Stomach smooth muscle (tissue), 2 donors: ENCODE measurements at regions not wholly inside any gene's neighbourhood (a gene's known extent, or its start where the extent isn't known, plus 50 kb on each side); places are given as distances from the start of the nearest gene placed in this dataset.
"Not testable (repeated sequence)": the region's sequence is repeated elsewhere in the genome, so short reads cannot be mapped to it uniquely, and the experiment has no call there.

Experiments used
- H3K27ac ChIP-seq: one replicate; pipeline ENCODE4 v1.7.0; 2013; ENCODE audit warnings: mild to moderate bottlenecking, low read length, inconsistent platforms
- H3K27me3 ChIP-seq, 2 donors: one replicate each; pipeline ENCODE4 v1.7.0; 2013; ENCODE audit warnings: low read length in 2 of 2; ENCODE audit not compliant: insufficient read depth in 2 of 2, control insufficient read depth in 1 of 2
- H3K36me3 ChIP-seq, 2 donors: one replicate each; pipeline ENCODE4 v1.7.0; 2013; ENCODE audit warnings: low read length in 2 of 2; ENCODE audit not compliant: control insufficient read depth in 2 of 2, insufficient read depth in 2 of 2
- H3K4me1 ChIP-seq: one replicate; pipeline ENCODE4 v1.7.0; 2013; ENCODE audit warnings: low read length; ENCODE audit not compliant: control insufficient read depth, insufficient read depth
- H3K4me3 ChIP-seq, 2 donors: one replicate each; pipeline ENCODE4 v1.7.0; 2013; ENCODE audit warnings: low read length in 2 of 2
- H3K9ac ChIP-seq, 2 donors: one replicate each; pipeline ENCODE4 v1.7.0; 2013; ENCODE audit warnings: low read length in 2 of 2, mild to moderate bottlenecking in 1 of 2
- H3K9me3 ChIP-seq, 2 donors: one replicate each; pipeline ENCODE4 v1.7.0; 2013; ENCODE audit warnings: low read length in 2 of 2; ENCODE audit not compliant: control insufficient read depth in 2 of 2
- donor health status: healthy.
- donor health status: Pancreatic carcinoma.

GRCh38 chr6:105868823-105869460 is 217.2 kb upstream of the PRDM1 start:
- no peak overlapping the region for H3K4me3 ChIP-seq
- no peaks in the 10 kb centered on the region for H3K27me3 ChIP-seq
- no peaks in the 10 kb centered on the region for H3K4me1 ChIP-seq
- no peak overlapping the region for H3K27ac ChIP-seq
- no peak overlapping the region for H3K9ac ChIP-seq
- H3K9me3 ChIP-seq, result peaks cover 0 to 2% of the 10 kb centered on the region in 2 donors
- no peaks in the 10 kb centered on the region for H3K36me3 ChIP-seq

- no peak overlapping the region for H3K9ac ChIP-seq
- H3K36me3 ChIP-seq, result no peaks in the 10 kb centered on the region
- H3K27ac ChIP-seq, result no peak overlapping the region
- H3K4me1 ChIP-seq, result no peaks in the 10 kb centered on the region
- H3K4me3 ChIP-seq, result no peak overlapping the region
- H3K27me3 ChIP-seq, result no peaks in the 10 kb centered on the region
- peaks cover 0 to 2% of the 10 kb centered on the region in 2 donors for H3K9me3 ChIP-seq
Observed at GRCh38 chr6:105867821-105868220, 218.3 kb upstream of the PRDM1 start.

GRCh38 chr6:105867277-105867676 is 218.9 kb upstream of the PRDM1 start:
- Histone ChIP-seq H3K27me3 (no peaks in the 10 kb centered on the region), H3K9ac (no peak overlapping the region), H3K4me3 (no peak overlapping the region), H3K9me3 (peaks cover 0 to 2% of the 10 kb centered on the region in 2 donors), H3K27ac (no peak overlapping the region), H3K4me1 (no peaks in the 10 kb centered on the region), H3K36me3 (no peaks in the 10 kb centered on the region)

- peaks cover 0 to 2% of the 10 kb centered on the region in 2 donors for H3K9me3 ChIP-seq
- no peak overlapping the region for H3K27ac ChIP-seq
- no peaks in the 10 kb centered on the region for H3K36me3 ChIP-seq
- H3K4me3 ChIP-seq, result no peak overlapping the region
- H3K27me3 ChIP-seq, result no peaks in the 10 kb centered on the region
- H3K9ac ChIP-seq, result no peak overlapping the region
- no peaks in the 10 kb centered on the region for H3K4me1 ChIP-seq
Observed at GRCh38 chr6:105862936-105863607, 223.1 kb upstream of the PRDM1 start.

GRCh38 chr6:105860927-105861326 is 225.2 kb upstream of the PRDM1 start:
- not testable (repeated sequence) for H3K27me3 ChIP-seq, H3K36me3 ChIP-seq, H3K4me3 ChIP-seq, H3K9me3 ChIP-seq, H3K4me1 ChIP-seq, H3K9ac ChIP-seq, H3K27ac ChIP-seq

- H3K27me3 ChIP-seq, result no peaks in the 10 kb centered on the region
- H3K9me3 ChIP-seq, result peaks cover 0 to 2% of the 10 kb centered on the region in 2 donors
- no peaks in the 10 kb centered on the region for H3K4me1 ChIP-seq
- no peaks in the 10 kb centered on the region for H3K36me3 ChIP-seq
- no peak overlapping the region for H3K27ac ChIP-seq
- no peak overlapping the region for H3K9ac ChIP-seq
- no peak overlapping the region for H3K4me3 ChIP-seq
Observed at GRCh38 chr6:105859457-105859856, 226.7 kb upstream of the PRDM1 start.

GRCh38 chr6:105858639-105859038 is 227.5 kb upstream of the PRDM1 start:
- not testable (repeated sequence) for H3K4me1 ChIP-seq, H3K36me3 ChIP-seq, H3K4me3 ChIP-seq, H3K9ac ChIP-seq, H3K27ac ChIP-seq, H3K27me3 ChIP-seq, H3K9me3 ChIP-seq

- H3K4me3 ChIP-seq, result no peak overlapping the region
- peaks cover 2% of the 10 kb centered on the region for H3K4me1 ChIP-seq
- H3K9me3 ChIP-seq, result peaks cover 0 to 2% of the 10 kb centered on the region in 2 donors
- H3K27ac ChIP-seq, result no peak overlapping the region
- no peaks in the 10 kb centered on the region for H3K36me3 ChIP-seq
- no peak overlapping the region for H3K9ac ChIP-seq
- no peaks in the 10 kb centered on the region for H3K27me3 ChIP-seq
Observed at GRCh38 chr6:105855433-105855832, 230.7 kb upstream of the PRDM1 start.

GRCh38 chr6:105853979-105854378 is 232.2 kb upstream of the PRDM1 start:
- H3K4me3 ChIP-seq, H3K9me3 ChIP-seq, H3K4me1 ChIP-seq, H3K9ac ChIP-seq, H3K36me3 ChIP-seq, H3K27ac ChIP-seq, H3K27me3 ChIP-seq: not testable (repeated sequence)

- peaks cover 0 to 3% of the 10 kb centered on the region in 2 donors for H3K27me3 ChIP-seq
- H3K9me3 ChIP-seq, result no peaks in the 10 kb centered on the region
- no peak overlapping the region for H3K4me3 ChIP-seq
- H3K36me3 ChIP-seq, result no peaks in the 10 kb centered on the region
- H3K4me1 ChIP-seq, result peaks cover 6% of the 10 kb centered on the region
- H3K27ac ChIP-seq, result no peak overlapping the region
- H3K9ac ChIP-seq, result no peak overlapping the region
Observed at GRCh38 chr6:105851606-105852005, 234.5 kb upstream of the PRDM1 start.

- H3K27ac ChIP-seq, result no peak overlapping the region
- peaks cover 0 to 3% of the 10 kb centered on the region in 2 donors for H3K27me3 ChIP-seq
- H3K9me3 ChIP-seq, result no peaks in the 10 kb centered on the region
- H3K36me3 ChIP-seq, result no peaks in the 10 kb centered on the region
- H3K4me3 ChIP-seq, result no peak overlapping the region
- peaks cover 6% of the 10 kb centered on the region for H3K4me1 ChIP-seq
- H3K9ac ChIP-seq, result no peak overlapping the region
Observed at GRCh38 chr6:105851113-105851580, 235.0 kb upstream of the PRDM1 start.
